Gastroesophageal sphincter (tissue), 4 donors: ENCODE measurements at regions not wholly inside any gene's neighbourhood (a gene's known extent, or its start where the extent isn't known, plus 50 kb on each side); places are given as distances from the start of the nearest gene placed in this dataset.
"Not testable (repeated sequence)": the region's sequence is repeated elsewhere in the genome, so short reads cannot be mapped to it uniquely, and the experiment has no call there.

ENCODE experiments used
- ATAC-seq: fragments of 150-250 bp; one replicate; pipeline ENCODE4 v1.9.1; 2016; ENCODE audit warnings: mild to moderate bottlenecking, moderate library complexity
- H3K27ac ChIP-seq, 4 donors: fragments of 200-600 bp; sonication (generic) in 3 of 4; 1 replicate in 3 of 4; 2 replicates in 1 of 4; pipeline ENCODE4 v1.5.1; 2016 to 2019
- H3K27me3 ChIP-seq: fragments of 200-600 bp; sonication (generic); one replicate; pipeline ENCODE4 v1.5.1; 2019
- H3K36me3 ChIP-seq, 2 donors: fragments of 200-600 bp; sonication (generic); one replicate each; pipeline ENCODE4 v1.5.1; 2019; ENCODE audit warnings: control low read depth in 1 of 2
- H3K4me1 ChIP-seq, 3 donors: fragments of 200-600 bp; sonication (generic); 1 replicate in 2 of 3; 2 replicates in 1 of 3; pipeline ENCODE4 v1.5.1; 2016 to 2019; ENCODE audit warnings: control low read depth in 2 of 3
- H3K4me3 ChIP-seq, 2 donors: fragments of 200-600 bp; sonication (generic); one replicate each; pipeline ENCODE4 v1.5.1; 2019; ENCODE audit warnings: mild to moderate bottlenecking in 1 of 2, moderate library complexity in 1 of 2
- H3K9me3 ChIP-seq, 3 donors: fragments of 200-600 bp; sonication (generic); one replicate each; pipeline ENCODE4 v1.5.1; 2017 to 2019; ENCODE audit warnings: control low read depth in 2 of 3
- CTCF ChIP-seq, 4 experiments: fragments of 200-600 bp in 2 of 4; fragments of 450-650 bp in 2 of 4; sonication (generic) in 1 of 4; IDR thresholded peaks; one replicate each; pipeline ENCODE4 v1.5.1; 2017 to 2019; ENCODE audit warnings: antibody characterized with exemption in 4 of 4, mild to moderate bottlenecking in 2 of 4, moderate library complexity in 2 of 4
- EP300 ChIP-seq: sonication (generic); formaldehyde crosslinking; IDR thresholded peaks from one replicate; pipeline ENCODE4 v1.6.1; 2017; ENCODE audit warnings: antibody characterized with exemption, mild to moderate bottlenecking
- POLR2A ChIP-seq, 2 donors: fragments of 450-650 bp; IDR thresholded peaks; one replicate each; pipeline ENCODE4 v1.6.1; 2017; ENCODE audit warnings: antibody characterized with exemption in 2 of 2, mild to moderate bottlenecking in 2 of 2, moderate library complexity in 1 of 2
- POLR2AphosphoS5 ChIP-seq: sonication (generic); formaldehyde crosslinking; IDR thresholded peaks from one replicate; pipeline ENCODE4 v1.6.1; 2017; ENCODE audit warnings: antibody characterized with exemption
- WGBS, 2 donors: methylation state at CpG; one replicate each; pipeline ENCODE4 v1.1.5; 2018; ENCODE audit warnings: low coverage in 1 of 2; 5-methylcytosine and 5-hydroxymethylcytosine counted together

- H3K36me3 ChIP-seq, result no peaks in the 10 kb centered on the region
- H3K9me3 ChIP-seq, result no peaks in the 10 kb centered on the region
- no peak overlapping the region for H3K27ac ChIP-seq
- H3K4me3 ChIP-seq, result no peak overlapping the region
- 100% methylated on average over 1 of the region's 9 CpGs for WGBS, 2 donors
- TF ChIP-seq POLR2A (IDR thresholded peaks at IDR 0.05) (no peak), EP300 (no peak), CTCF (IDR thresholded peaks at IDR 0.05) (no peak), POLR2AphosphoS5 (no peak)
- H3K4me1 ChIP-seq, result no peaks in the 10 kb centered on the region
- ATAC-seq, result no peak
- H3K27me3 ChIP-seq, result no peaks in the 10 kb centered on the region
Observed at GRCh38 chr9:31320494-31320893, 1063.9 kb upstream of the ACO1 start.

- no peaks in the 10 kb centered on the region for H3K27me3 ChIP-seq
- H3K36me3 ChIP-seq, result no peaks in the 10 kb centered on the region
- no peak overlapping the region for H3K4me3 ChIP-seq
- H3K27ac ChIP-seq, result no peak overlapping the region
- H3K4me1 ChIP-seq, result no peaks in the 10 kb centered on the region
- no peak for TF ChIP-seq POLR2AphosphoS5
- TF ChIP-seq CTCF (IDR thresholded peaks at IDR 0.05), result no peak
- no peak for TF ChIP-seq EP300
- TF ChIP-seq POLR2A (IDR thresholded peaks at IDR 0.05), result no peak
- WGBS, 2 donors, result no CpG with 5 or more reads among the region's 6 CpGs
- no peaks in the 10 kb centered on the region for H3K9me3 ChIP-seq
- ATAC-seq, result peak; percentile 14
Observed at GRCh38 chr9:31321256-31321655, 1063.2 kb upstream of the ACO1 start.

DNA sequence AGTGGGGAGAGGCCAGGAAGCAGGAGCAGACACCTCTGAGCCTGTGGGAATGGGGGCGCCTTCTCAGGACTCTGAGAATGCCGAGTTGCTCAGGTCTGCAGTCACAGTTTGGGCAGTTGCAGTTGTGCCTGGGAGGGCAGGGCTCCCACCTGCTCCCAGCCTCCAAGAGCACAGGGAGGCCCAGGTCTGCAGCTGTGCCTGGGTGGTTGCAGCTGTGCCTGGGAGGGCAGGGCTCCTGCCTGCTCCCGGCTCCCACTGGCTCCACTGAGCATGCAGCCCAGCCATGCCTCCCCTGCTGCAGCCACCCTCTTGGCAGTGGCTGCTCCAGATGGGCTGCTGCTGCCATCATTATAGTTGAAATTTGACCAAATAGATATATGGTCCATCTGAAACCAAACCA, 1062.8 kb upstream of the ACO1 start:
- whole genome bisulfite sequencing, 2 donors, result 100% methylated on average over 1 of the region's 3 CpGs; no CpG with 5 or more reads in 1 of the 2 donors
- Histone ChIP-seq H3K36me3 (no peaks in the 10 kb centered on the region), H3K9me3 (no peaks in the 10 kb centered on the region), H3K27me3 (no peaks in the 10 kb centered on the region), H3K4me3 (no peak overlapping the region), H3K4me1 (no peaks in the 10 kb centered on the region), H3K27ac (no peak overlapping the region)
- ATAC-seq, result peak; percentile 17
- TF ChIP-seq CTCF (IDR thresholded peaks at IDR 0.05) (no peak), POLR2AphosphoS5 (no peak), POLR2A (IDR thresholded peaks at IDR 0.05) (no peak), EP300 (no peak)

DNA sequence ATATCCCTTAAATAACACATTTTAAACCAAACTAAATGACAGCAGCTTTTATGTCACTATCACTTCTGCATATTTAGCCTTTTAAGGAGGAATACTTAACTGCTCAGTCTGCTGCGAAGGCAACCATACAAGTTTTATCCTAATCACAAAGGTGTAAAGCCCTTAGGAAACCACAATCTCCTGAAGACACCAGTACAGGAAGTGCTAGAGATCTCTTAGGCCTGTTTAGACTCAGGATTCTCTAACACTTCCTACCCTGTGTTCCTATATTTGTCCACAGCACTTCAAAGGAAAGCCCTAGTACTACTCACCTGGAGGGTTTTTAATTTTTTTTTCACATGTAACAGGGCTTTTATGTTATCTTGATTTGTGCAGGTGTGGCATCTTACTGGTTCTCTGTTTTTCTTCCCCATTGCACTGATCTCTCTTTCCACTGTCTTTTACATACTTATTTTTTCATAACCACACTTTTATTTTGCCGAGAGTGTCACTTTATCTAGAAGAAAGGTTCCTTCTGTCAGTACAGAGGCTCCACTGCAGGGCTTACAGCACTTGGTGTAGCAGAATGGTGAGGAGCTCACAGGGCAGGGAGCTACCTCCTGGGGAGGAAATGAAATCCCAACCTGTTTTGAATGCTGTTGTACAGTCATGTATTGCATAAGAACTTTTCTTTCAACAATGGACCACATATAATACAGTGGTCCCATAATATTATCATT, 1060.6 kb upstream of the ACO1 start:
- no peak overlapping the region for H3K4me3 ChIP-seq
- H3K27me3 ChIP-seq, result no peaks in the 10 kb centered on the region
- no peaks in the 10 kb centered on the region for H3K4me1 ChIP-seq
- 55 to 100% methylated on average over 1 to 2 of the region's 2 CpGs for WGBS, 2 donors
- ATAC-seq, result no peak
- no peaks in the 10 kb centered on the region for H3K9me3 ChIP-seq
- H3K27ac ChIP-seq, result no peak overlapping the region
- H3K36me3 ChIP-seq, result no peaks in the 10 kb centered on the region
- TF ChIP-seq POLR2A (IDR thresholded peaks at IDR 0.05) (no peak), POLR2AphosphoS5 (no peak), CTCF (IDR thresholded peaks at IDR 0.05) (no peak)

- Histone ChIP-seq H3K27me3 (no peaks in the 10 kb centered on the region), H3K4me1 (no peaks in the 10 kb centered on the region), H3K9me3 (no peaks in the 10 kb centered on the region), H3K36me3 (no peaks in the 10 kb centered on the region), H3K4me3 (no peak overlapping the region), H3K27ac (no peak overlapping the region)
- ATAC-seq, result no peak
- WGBS, 2 donors, result 60% methylated on average over 1 of the region's 6 CpGs; no CpG with 5 or more reads in 1 of the 2 donors
- TF ChIP-seq POLR2A (IDR thresholded peaks at IDR 0.05) (no peak), POLR2AphosphoS5 (no peak), CTCF (IDR thresholded peaks at IDR 0.05) (no peak), EP300 (no peak)
Observed at GRCh38 chr9:31325778-31326177, 1058.7 kb upstream of the ACO1 start.

DNA sequence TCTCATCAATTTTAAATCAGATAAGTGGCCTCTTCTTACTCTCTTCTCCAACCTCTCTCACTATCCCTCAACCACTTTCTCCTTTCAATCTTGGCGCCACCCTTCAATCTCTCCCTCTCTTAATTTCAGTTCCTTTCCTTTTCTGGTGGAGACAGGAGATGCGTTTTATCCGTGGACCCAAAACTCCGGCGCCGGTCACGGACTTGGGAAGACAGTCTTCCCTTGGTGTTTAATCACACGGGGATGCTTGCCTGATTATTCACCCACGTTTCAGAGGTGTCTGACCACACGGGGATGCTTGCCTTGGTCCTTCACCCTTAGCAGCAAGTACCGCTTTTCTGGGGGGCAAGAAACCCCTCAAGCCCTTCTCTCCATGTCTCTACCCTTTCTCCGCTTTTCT, 1057.6 kb upstream of the ACO1 start:
- not testable (repeated sequence) for H3K27ac ChIP-seq, H3K4me3 ChIP-seq, H3K4me1 ChIP-seq, ATAC-seq, H3K9me3 ChIP-seq, H3K27me3 ChIP-seq, H3K36me3 ChIP-seq
- WGBS, 2 donors, result 96 to 100% methylated on average over 3 to 9 of the region's 12 CpGs
